Choroid plexus epithelial cell (primary cell): ENCODE measurements at regions not wholly inside any gene's neighbourhood (a gene's known extent, or its start where the extent isn't known, plus 50 kb on each side); places are given as distances from the start of the nearest gene placed in this dataset.

Source experiments
- DNase-seq: peaks from one replicate; pipeline ENCODE4 v3.0.0-alpha.2; 2010; ENCODE audit warnings: low read depth
- H3K4me3 ChIP-seq: 2 replicates; pipeline ENCODE4 v1.5.1; 2011; ENCODE audit warnings: low read depth, mild to moderate bottlenecking, control low read depth, low read length, moderate library complexity
- CTCF ChIP-seq: conservative IDR thresholded peaks from 2 replicates; pipeline ENCODE4 v1.5.1; 2011; ENCODE audit warnings: low read depth, mild to moderate bottlenecking, control low read depth, inconsistent platforms, low read length, moderate library complexity

- peak; percentile 14 for DNase-seq
- TF ChIP-seq CTCF, result no peak
- H3K4me3 ChIP-seq, result no peak overlapping the region
Measured at GRCh38 chr4:17038510-17039176, 140.2 kb upstream of the LDB2 start.

GRCh38 chr4:17033768-17034181, 135.3 kb upstream of the LDB2 start:
- no peak for TF ChIP-seq CTCF
- H3K4me3 ChIP-seq, result no peak overlapping the region
- peak; percentile 17 for DNase-seq

GRCh38 chr4:17033025-17033767, 134.8 kb upstream of the LDB2 start:
- no peak for TF ChIP-seq CTCF
- DNase-seq, result no peak
- H3K4me3 ChIP-seq, result no peak overlapping the region

- TF ChIP-seq CTCF, result no peak
- H3K4me3 ChIP-seq, result no peak overlapping the region
- DNase-seq, result peak; percentile 87
Measured at GRCh38 chr4:17030543-17030942, 132.1 kb upstream of the LDB2 start.

GRCh38 chr4:17029964-17030363, 131.5 kb upstream of the LDB2 start:
- DNase-seq, result peak; percentile 31
- H3K4me3 ChIP-seq, result no peak overlapping the region
- TF ChIP-seq CTCF, result no peak

- DNase-seq, result no peak
- no peak overlapping the region for H3K4me3 ChIP-seq
- TF ChIP-seq CTCF, result no peak
Measured at GRCh38 chr4:17029432-17029831, 131.0 kb upstream of the LDB2 start.

GRCh38 chr4:17027495-17027894, 129.1 kb upstream of the LDB2 start:
- H3K4me3 ChIP-seq, result no peak overlapping the region
- no peak for TF ChIP-seq CTCF
- peak; percentile 93 for DNase-seq
